ENCODE measurements at regions not wholly inside any gene's neighbourhood (a gene's known extent, or its start where the extent isn't known, plus 50 kb on each side); places are given as distances from the start of the nearest gene placed in this dataset.

- ATAC-seq (ENCODE audit: low read depth) (no peak), DNase-seq (no peak)
- no peaks in the 10 kb centered on the region for H3K4me1 Mint-ChIP-seq
- TF ChIP-seq, protein P1, sequence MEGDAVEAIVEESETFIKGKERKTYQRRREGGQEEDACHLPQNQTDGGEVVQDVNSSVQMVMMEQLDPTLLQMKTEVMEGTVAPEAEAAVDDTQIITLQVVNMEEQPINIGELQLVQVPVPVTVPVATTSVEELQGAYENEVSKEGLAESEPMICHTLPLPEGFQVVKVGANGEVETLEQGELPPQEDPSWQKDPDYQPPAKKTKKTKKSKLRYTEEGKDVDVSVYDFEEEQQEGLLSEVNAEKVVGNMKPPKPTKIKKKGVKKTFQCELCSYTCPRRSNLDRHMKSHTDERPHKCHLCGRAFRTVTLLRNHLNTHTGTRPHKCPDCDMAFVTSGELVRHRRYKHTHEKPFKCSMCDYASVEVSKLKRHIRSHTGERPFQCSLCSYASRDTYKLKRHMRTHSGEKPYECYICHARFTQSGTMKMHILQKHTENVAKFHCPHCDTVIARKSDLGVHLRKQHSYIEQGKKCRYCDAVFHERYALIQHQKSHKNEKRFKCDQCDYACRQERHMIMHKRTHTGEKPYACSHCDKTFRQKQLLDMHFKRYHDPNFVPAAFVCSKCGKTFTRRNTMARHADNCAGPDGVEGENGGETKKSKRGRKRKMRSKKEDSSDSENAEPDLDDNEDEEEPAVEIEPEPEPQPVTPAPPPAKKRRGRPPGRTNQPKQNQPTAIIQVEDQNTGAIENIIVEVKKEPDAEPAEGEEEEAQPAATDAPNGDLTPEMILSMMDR (IDR thresholded peaks at IDR 0.05), result no peak
- peaks cover 19% of the 10 kb centered on the region for H3K27me3 Mint-ChIP-seq
- peaks cover 2% of the 10 kb centered on the region for H3K9me3 Mint-ChIP-seq
- ChIA-PET POLR2A (no interaction called here), CTCF (no interaction called here)
- no peak overlapping the region for H3K27ac Mint-ChIP-seq
- intact Hi-C loops (cut with micrococcal nuclease), result no loop called here
- H3K36me3 Mint-ChIP-seq (ENCODE audit: low read depth), result no peaks in the 10 kb centered on the region
- no peak overlapping the region for H3K4me3 Mint-ChIP-seq
Observed at GRCh38 chr6:166684170-166684569, 57.1 kb upstream of the RPS6KA2 start.

GRCh38 chr6:166683477-166683876 is 56.4 kb upstream of the RPS6KA2 start:
- ChIA-PET CTCF (no interaction called here), POLR2A (no interaction called here)
- H3K9me3 Mint-ChIP-seq, result peaks cover 2% of the 10 kb centered on the region
- H3K27me3 Mint-ChIP-seq, result peaks cover 14% of the 10 kb centered on the region
- no peaks in the 10 kb centered on the region for H3K4me1 Mint-ChIP-seq
- TF ChIP-seq, protein P1 (IDR thresholded peaks at IDR 0.05), result no peak
- intact Hi-C loops (cut with micrococcal nuclease), result no loop called here
- H3K27ac Mint-ChIP-seq, result no peak overlapping the region
- no peak for DNase-seq
- no peak overlapping the region for H3K4me3 Mint-ChIP-seq
- H3K36me3 Mint-ChIP-seq (ENCODE audit: low read depth), result no peaks in the 10 kb centered on the region
- ATAC-seq (ENCODE audit: low read depth), result no peak

GRCh38 chr6:166679566-166679965 is 52.5 kb upstream of the RPS6KA2 start:
- POLR2A ChIA-PET, result no interaction called here

GRCh38 chr6:166678426-166678825 is 51.4 kb upstream of the RPS6KA2 start:
- CTCF ChIA-PET, result no interaction called here
- Mint-ChIP-seq H3K27ac (no peak overlapping the region), H3K27me3 (peaks cover 9% of the 10 kb centered on the region), H3K4me3 (no peak overlapping the region), H3K36me3 (ENCODE audit: low read depth) (no peaks in the 10 kb centered on the region), H3K9me3 (peaks cover 2% of the 10 kb centered on the region), H3K4me1 (peaks cover 7% of the 10 kb centered on the region)
- DNase-seq (no peak), ATAC-seq (ENCODE audit: low read depth) (no peak)
- intact Hi-C loops (cut with micrococcal nuclease), result no loop called here
- TF ChIP-seq, protein P1 (IDR thresholded peaks at IDR 0.05), result no peak
- POLR2A ChIA-PET, result no interaction called here

More at GRCh38 chr6:166679566-166679965, 52.5 kb upstream of the RPS6KA2 start:
- Mint-ChIP-seq H3K4me3 (no peak overlapping the region), H3K36me3 (ENCODE audit: low read depth) (no peaks in the 10 kb centered on the region), H3K4me1 (no peaks in the 10 kb centered on the region), H3K9me3 (peaks cover 2% of the 10 kb centered on the region), H3K27me3 (peaks cover 1% of the 10 kb centered on the region), H3K27ac (no peak overlapping the region)
- intact Hi-C loops (cut with micrococcal nuclease), result no loop called here
- DNase-seq (no peak), ATAC-seq (ENCODE audit: low read depth) (no peak)
- CTCF ChIA-PET, result no interaction called here
- TF ChIP-seq, protein P1 (IDR thresholded peaks at IDR 0.05), result no peak

DNA sequence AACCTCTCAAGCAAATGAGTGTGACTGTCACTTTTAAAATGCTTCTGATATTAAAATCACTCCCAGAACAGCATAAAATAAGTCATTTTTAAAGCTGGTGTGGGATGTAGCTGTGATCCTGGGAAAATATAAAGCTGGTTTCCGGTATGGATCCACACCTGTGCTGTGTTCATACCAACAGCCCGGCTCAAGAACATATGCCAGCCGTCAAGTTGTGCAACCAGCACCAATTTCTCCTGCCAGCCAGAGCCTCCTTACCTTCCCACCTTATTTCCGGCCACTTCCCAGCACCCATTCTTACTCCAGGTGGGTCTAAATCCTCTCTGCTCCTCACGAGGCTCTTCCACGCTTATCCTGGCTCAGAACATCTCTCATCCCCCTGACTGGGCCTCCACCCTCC is 50.9 kb upstream of the RPS6KA2 start:
- TF ChIP-seq, protein P1 (IDR thresholded peaks at IDR 0.05), result no peak
- H3K27ac Mint-ChIP-seq, result no peak overlapping the region
- peaks cover 2% of the 10 kb centered on the region for H3K9me3 Mint-ChIP-seq
- H3K36me3 Mint-ChIP-seq (ENCODE audit: low read depth), result no peaks in the 10 kb centered on the region
- intact Hi-C loops (cut with micrococcal nuclease), result no loop called here
- peaks cover 9% of the 10 kb centered on the region for H3K27me3 Mint-ChIP-seq
- CTCF ChIA-PET, result no interaction called here
- DNase-seq, result no peak
- POLR2A ChIA-PET, result no interaction called here
- H3K4me1 Mint-ChIP-seq, result peaks cover 7% of the 10 kb centered on the region
- no peak overlapping the region for H3K4me3 Mint-ChIP-seq
- ATAC-seq (ENCODE audit: low read depth), result no peak

Data from activated B cell treated with CpG ODN at 0.5 μM for 24 hours (primary cell).